DMS114 treated with DMSO at 0.1 percent for 48 hours (cell line): ENCODE measurements at regions not wholly inside any gene's neighbourhood (a gene's known extent, or its start where the extent isn't known, plus 50 kb on each side); places are given as distances from the start of the nearest gene placed in this dataset.
"Not testable (repeated sequence)": the region's sequence is repeated elsewhere in the genome, so short reads cannot be mapped to it uniquely, and the experiment has no call there.

Experiments used
- DNase-seq: peaks from one replicate; lab custom pipeline; 2025; ENCODE audit not compliant: unreplicated experiment; lab: John Stamatoyannopoulos, UW

- no peak for DNase-seq
Observed at GRCh38 chr7:91355695-91356435, 91.6 kb downstream of the FZD1 start.

- DNase-seq, result no peak
Observed at GRCh38 chr7:91356915-91357314, 92.7 kb downstream of the FZD1 start.

- no peak for DNase-seq
Observed at GRCh38 chr7:91357379-91357778, 93.1 kb downstream of the FZD1 start.

- no peak for DNase-seq
Observed at GRCh38 chr7:91357901-91358300, 93.7 kb downstream of the FZD1 start.

GRCh38 chr7:91358303-91358702, 94.1 kb downstream of the FZD1 start:
- no peak for DNase-seq

- DNase-seq, result not testable (repeated sequence)
Observed at GRCh38 chr7:91365097-91365496, 100.9 kb downstream of the FZD1 start.

- no peak for DNase-seq
Observed at GRCh38 chr7:91366091-91366490, 101.9 kb downstream of the FZD1 start.

GRCh38 chr7:91367812-91368578, 103.8 kb downstream of the FZD1 start:
- no peak for DNase-seq

- DNase-seq, result no peak
Observed at GRCh38 chr7:91372323-91372722, 108.1 kb downstream of the FZD1 start.

- DNase-seq, result no peak
Observed at GRCh38 chr7:91373111-91373800, 109.0 kb downstream of the FZD1 start.

GRCh38 chr7:91374321-91374989, 110.2 kb downstream of the FZD1 start:
- no peak for DNase-seq

GRCh38 chr7:91375378-91375777, 111.1 kb downstream of the FZD1 start:
- no peak for DNase-seq

- DNase-seq, result no peak
Observed at GRCh38 chr7:91378131-91378530, 113.9 kb downstream of the FZD1 start.

GRCh38 chr7:91379236-91379635, 115.0 kb downstream of the FZD1 start:
- DNase-seq, result no peak

- DNase-seq, result no peak
Observed at GRCh38 chr7:91379991-91380390, 115.8 kb downstream of the FZD1 start.

GRCh38 chr7:91383053-91383904, 119.0 kb downstream of the FZD1 start:
- DNase-seq, result no peak

GRCh38 chr7:91383905-91384274, 119.7 kb downstream of the FZD1 start:
- no peak for DNase-seq

- not testable (repeated sequence) for DNase-seq
Observed at GRCh38 chr7:91394757-91395156, 130.5 kb downstream of the FZD1 start.

GRCh38 chr7:91395313-91395712, 131.1 kb downstream of the FZD1 start:
- DNase-seq, result not testable (repeated sequence)

GRCh38 chr7:91397096-91397495, 132.9 kb downstream of the FZD1 start:
- DNase-seq, result no peak
